ENCODE measurements at regions not wholly inside any gene's neighbourhood (a gene's known extent, or its start where the extent isn't known, plus 50 kb on each side); places are given as distances from the start of the nearest gene placed in this dataset.
"Not testable (repeated sequence)": the region's sequence is repeated elsewhere in the genome, so short reads cannot be mapped to it uniquely, and the experiment has no call there.

- DNase-seq (ENCODE audit: low spot score), result no peak
- no peak for ATAC-seq
These were observed 57.1 kb downstream of the GRIN2B start for GRCh38 chr12:13924286-13924685.

GRCh38 chr12:13918897-13919296 is 62.5 kb downstream of the GRIN2B start:
- intact Hi-C loops (cut with DNase I), result no loop called here

More at GRCh38 chr12:13924286-13924685, 57.1 kb downstream of the GRIN2B start:
- intact Hi-C loops (cut with DNase I), result no loop called here

GRCh38 chr12:13915096-13915495 is 66.3 kb downstream of the GRIN2B start:
- intact Hi-C loops (cut with DNase I), result no loop called here
- ATAC-seq (no peak), DNase-seq (ENCODE audit: low spot score) (no peak)

More at GRCh38 chr12:13918897-13919296, 62.5 kb downstream of the GRIN2B start:
- ATAC-seq, result no peak
- DNase-seq (ENCODE audit: low spot score), result no peak

- intact Hi-C loops (cut with DNase I), result no loop called here
- no peak for DNase-seq (ENCODE audit: low spot score)
- ATAC-seq, result no peak
These were observed 68.0 kb downstream of the GRIN2B start for GRCh38 chr12:13913371-13913770.

- ATAC-seq (no peak), DNase-seq (ENCODE audit: low spot score) (no peak)
- intact Hi-C loops (cut with DNase I), result no loop called here
These were observed 69.4 kb downstream of the GRIN2B start for GRCh38 chr12:13911756-13912554.

- intact Hi-C loops (cut with DNase I), result no loop called here
- no peak for ATAC-seq
- DNase-seq (ENCODE audit: low spot score), result no peak
These were observed 75.6 kb downstream of the GRIN2B start for GRCh38 chr12:13905794-13906193.

GRCh38 chr12:13900718-13901117 is 80.7 kb downstream of the GRIN2B start:
- DNase-seq (ENCODE audit: low spot score) (no peak), ATAC-seq (no peak)
- intact Hi-C loops (cut with DNase I), result no loop called here

- DNase-seq (ENCODE audit: low spot score); intact Hi-C loops (cut with DNase I): not testable (repeated sequence)
These were observed 83.0 kb downstream of the GRIN2B start for GRCh38 chr12:13898387-13898786.

GRCh38 chr12:13897811-13898210 is 83.6 kb downstream of the GRIN2B start:
- DNase-seq (ENCODE audit: low spot score) (no peak), ATAC-seq (no peak)
- intact Hi-C loops (cut with DNase I), result no loop called here

More at GRCh38 chr12:13898387-13898786, 83.0 kb downstream of the GRIN2B start:
- ATAC-seq, result not testable (repeated sequence)

- no peak for ATAC-seq
- no peak for DNase-seq (ENCODE audit: low spot score)
- intact Hi-C loops (cut with DNase I), result no loop called here
These were observed 85.3 kb downstream of the GRIN2B start for GRCh38 chr12:13896063-13896626.

GRCh38 chr12:13891902-13892301 is 89.5 kb downstream of the GRIN2B start:
- ATAC-seq (no peak), DNase-seq (ENCODE audit: low spot score) (no peak)
- intact Hi-C loops (cut with DNase I), result no loop called here

- ATAC-seq (no peak), DNase-seq (ENCODE audit: low spot score) (no peak)
- intact Hi-C loops (cut with DNase I), result no loop called here
These were observed 90.5 kb downstream of the GRIN2B start for GRCh38 chr12:13890943-13891342.

GRCh38 chr12:13887779-13888388 is 93.5 kb downstream of the GRIN2B start:
- intact Hi-C loops (cut with DNase I), result no loop called here
- ATAC-seq (no peak), DNase-seq (ENCODE audit: low spot score) (no peak)

- DNase-seq (ENCODE audit: low spot score) (no peak), ATAC-seq (no peak)
- intact Hi-C loops (cut with DNase I), result no loop called here
These were observed 99.2 kb downstream of the GRIN2B start for GRCh38 chr12:13882176-13882575.

GRCh38 chr12:13880613-13881012 is 100.8 kb downstream of the GRIN2B start:
- no peak for ATAC-seq
- no peak for DNase-seq (ENCODE audit: low spot score)
- intact Hi-C loops (cut with DNase I), result no loop called here

GRCh38 chr12:13875744-13876143 is 105.7 kb downstream of the GRIN2B start:
- intact Hi-C loops (cut with DNase I), result no loop called here

GRCh38 chr12:13870255-13870654 is 111.1 kb downstream of the GRIN2B start:
- DNase-seq (ENCODE audit: low spot score) (no peak), ATAC-seq (no peak)
- intact Hi-C loops (cut with DNase I), result no loop called here

More at GRCh38 chr12:13875744-13876143, 105.7 kb downstream of the GRIN2B start:
- ATAC-seq (no peak), DNase-seq (ENCODE audit: low spot score) (no peak)

- intact Hi-C loops (cut with DNase I), result loop anchor here (10.0 kb wide), 1 partner anchor 301 kb away; no protein-coding TSS in a partner anchor
- DNase-seq (ENCODE audit: low spot score) (peak; percentile 85), ATAC-seq (peak; percentile 67)
These were observed 117.2 kb downstream of the GRIN2B start for GRCh38 chr12:13864081-13864673.

GRCh38 chr12:13857750-13858149 is 123.7 kb downstream of the GRIN2B start:
- ATAC-seq, result no peak
- intact Hi-C loops (cut with DNase I), result no loop called here
- DNase-seq (ENCODE audit: low spot score), result no peak

- no peak for DNase-seq (ENCODE audit: low spot score)
- no peak for ATAC-seq
- intact Hi-C loops (cut with DNase I), result no loop called here
These were observed 127.9 kb downstream of the GRIN2B start for GRCh38 chr12:13853471-13853870.
